Liver (tissue), 8 donors: ENCODE measurements at regions not wholly inside any gene's neighbourhood (a gene's known extent, or its start where the extent isn't known, plus 50 kb on each side); places are given as distances from the start of the nearest gene placed in this dataset.

Source experiments
- DNase-seq: peaks from one replicate; pipeline ENCODE4 v3.0.0-alpha.2; 2017; ENCODE audit warnings: low spot score
- H3K27ac ChIP-seq, 2 donors: one replicate each; pipeline ENCODE4 v1.7.0; 2013; ENCODE audit warnings: inconsistent platforms in 2 of 2, low read length in 2 of 2, control low read depth in 1 of 2, low read depth in 1 of 2, mild to moderate bottlenecking in 1 of 2
- H3K27me3 ChIP-seq, 4 donors: one replicate each; pipeline versions ENCODE4 v1.6.1 to v1.7.0; 2013; ENCODE audit warnings: low read length in 3 of 4, inconsistent platforms in 1 of 4, mild to moderate bottlenecking in 1 of 4, moderate library complexity in 1 of 4; ENCODE audit not compliant: control insufficient read depth in 4 of 4, insufficient read depth in 4 of 4
- H3K36me3 ChIP-seq, 4 donors: one replicate each; pipeline versions ENCODE4 v1.6.1 to v1.7.0; 2013; ENCODE audit warnings: low read length in 3 of 4, mild to moderate bottlenecking in 3 of 4, low read depth in 1 of 4, moderate library complexity in 1 of 4; ENCODE audit not compliant: control insufficient read depth in 4 of 4, insufficient read depth in 3 of 4
- H3K4me1 ChIP-seq, 4 donors: one replicate each; pipeline versions ENCODE4 v1.6.1 to v1.7.0; 2013; ENCODE audit warnings: low read length in 3 of 4, mild to moderate bottlenecking in 3 of 4, moderate library complexity in 1 of 4; ENCODE audit not compliant: control insufficient read depth in 4 of 4, insufficient read depth in 4 of 4
- H3K4me3 ChIP-seq, 3 donors: one replicate each; pipeline versions ENCODE4 v1.6.1 to v1.7.0; 2013; ENCODE audit warnings: low read length in 3 of 3, control low read depth in 1 of 3, low read depth in 1 of 3, mild to moderate bottlenecking in 1 of 3
- H3K9ac ChIP-seq, 2 donors: one replicate each; pipeline ENCODE4 v1.7.0; 2013; ENCODE audit warnings: low read length in 2 of 2, mild to moderate bottlenecking in 2 of 2, moderate library complexity in 2 of 2, control low read depth in 1 of 2, low read depth in 1 of 2
- H3K9me3 ChIP-seq, 4 donors: one replicate each; pipeline versions ENCODE4 v1.6.1 to v1.7.0; 2013; ENCODE audit warnings: low read length in 3 of 4; ENCODE audit not compliant: control insufficient read depth in 4 of 4
- EGR1 ChIP-seq, 2 donors: IDR thresholded peaks; 2 replicates each; pipeline ENCODE4 v1.6.1; 2016 to 2018; ENCODE audit warnings: antibody characterized with exemption in 2 of 2, low read depth in 2 of 2
- FOXA1 ChIP-seq: IDR thresholded peaks from 2 replicates; pipeline ENCODE4 v1.6.1; 2016; ENCODE audit warnings: antibody characterized with exemption
- FOXA2 ChIP-seq: IDR thresholded peaks from 2 replicates; pipeline ENCODE4 v1.6.1; 2016; ENCODE audit warnings: antibody characterized with exemption
- GABPA ChIP-seq, 2 donors: IDR thresholded peaks in 1 of 2; conservative IDR thresholded peaks in 1 of 2; 2 replicates each; pipeline ENCODE4 v1.6.1; 2016; ENCODE audit warnings: antibody characterized with exemption in 2 of 2, mild to moderate bottlenecking in 1 of 2, moderate library complexity in 1 of 2
- HNF4A ChIP-seq, 2 donors: conservative IDR thresholded peaks; 2 replicates each; pipeline ENCODE4 v1.6.1; 2016; ENCODE audit warnings: antibody characterized with exemption in 2 of 2, mild to moderate bottlenecking in 2 of 2
- HNF4G ChIP-seq: IDR thresholded peaks from 2 replicates; pipeline ENCODE4 v1.6.1; 2016; ENCODE audit warnings: antibody characterized with exemption
- JUND ChIP-seq, 2 donors: IDR thresholded peaks; 2 replicates each; pipeline ENCODE4 v1.6.1; 2016; ENCODE audit warnings: antibody characterized with exemption in 2 of 2
- NR2F2 ChIP-seq: IDR thresholded peaks from 2 replicates; pipeline ENCODE4 v1.6.1; 2016; ENCODE audit warnings: antibody characterized with exemption
- RAD21 ChIP-seq, 2 donors: IDR thresholded peaks; 2 replicates each; pipeline ENCODE4 v1.6.1; 2016; ENCODE audit warnings: antibody characterized with exemption in 2 of 2, mild to moderate bottlenecking in 2 of 2
- RXRA ChIP-seq, 2 donors: IDR thresholded peaks; 2 replicates each; pipeline ENCODE4 v1.6.1; 2017 to 2018; ENCODE audit warnings: antibody characterized with exemption in 2 of 2, mild to moderate bottlenecking in 1 of 2
- SP1 ChIP-seq: IDR thresholded peaks from 2 replicates; pipeline ENCODE4 v1.6.1; 2018; ENCODE audit warnings: antibody characterized with exemption, mild to moderate bottlenecking
- TAF1 ChIP-seq: conservative IDR thresholded peaks from 2 replicates; pipeline ENCODE4 v1.6.1; 2016; ENCODE audit warnings: antibody characterized with exemption, mild to moderate bottlenecking
- YY1 ChIP-seq: IDR thresholded peaks from 2 replicates; pipeline ENCODE4 v1.6.1; 2016; ENCODE audit warnings: antibody characterized with exemption, mild to moderate bottlenecking
- WGBS: extraction: QIAGEN DNeasy Blood & Tissue Kit; methylation state at CpG from one replicate; pipeline ENCODE4 v1.1.7; 2013; 5-methylcytosine and 5-hydroxymethylcytosine counted together
- TF ChIP-seq, protein P1 (sequence below): IDR thresholded peaks from 2 replicates; pipeline ENCODE4 v1.6.1; 2016; ENCODE audit warnings: antibody characterized with exemption
- TF ChIP-seq, protein P2 (sequence below): IDR thresholded peaks from 2 replicates; pipeline ENCODE4 v1.6.1; 2016; ENCODE audit warnings: antibody characterized with exemption, mild to moderate bottlenecking
- TF ChIP-seq, protein P3 (sequence below): IDR thresholded peaks from 2 replicates; pipeline ENCODE4 v1.6.1; 2016; ENCODE audit warnings: antibody characterized with exemption
- TF ChIP-seq, protein P4 (sequence below): IDR thresholded peaks from 2 replicates; pipeline ENCODE4 v1.6.1; 2016; ENCODE audit warnings: antibody characterized with exemption
- TF ChIP-seq, protein P5 (sequence below): fragments of 150-350 bp; IDR thresholded peaks from 2 replicates; pipeline ENCODE4 v1.5.1; 2017; ENCODE audit warnings: improper control_type of control experiment, low read depth, low read length; ENCODE audit not compliant: missing input control
- donor health status: healthy.
- donor health status: healthy.
- donor health status: healthy.
- donor health status: healthy.
- donor health status: healthy.

DNA sequence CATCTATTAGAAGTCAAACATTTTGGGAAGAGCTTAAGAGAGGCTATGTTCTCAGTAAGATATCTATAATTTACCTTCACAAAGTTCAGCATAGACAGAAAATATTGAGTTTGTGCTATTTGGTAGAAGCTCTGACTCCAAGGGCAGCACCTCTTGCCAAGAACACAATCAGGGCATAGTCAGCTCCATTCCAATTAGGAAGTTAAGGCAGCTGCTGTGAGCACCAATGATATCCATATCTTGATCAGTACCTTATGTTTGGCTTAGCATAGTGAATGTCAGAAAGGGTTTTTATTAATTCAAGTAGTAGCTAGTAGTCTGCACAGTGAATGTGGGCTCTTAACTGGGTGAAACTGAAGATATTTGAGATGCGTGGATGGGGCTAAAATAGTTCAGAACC lies 86.4 kb upstream of the SPRED2 start:
- Histone ChIP-seq H3K4me1 (no peaks in the 10 kb centered on the region), H3K36me3 (no peaks in the 10 kb centered on the region), H3K9me3 (no peaks in the 10 kb centered on the region), H3K27ac (no peak overlapping the region), H3K9ac (no peak overlapping the region), H3K4me3 (no peak overlapping the region), H3K27me3 (no peaks in the 10 kb centered on the region)
- no peak for DNase-seq
- 100% methylated on average over 1 of the region's 1 CpG for WGBS
- TF ChIP-seq JUND (IDR thresholded peaks at IDR 0.05) (no peak), RXRA (IDR thresholded peaks at IDR 0.05) (no peak), FOXA1 (no peak), TAF1 (no peak), HNF4A (conservative IDR thresholded peaks at IDR 0.05) (no peak), HNF4G (no peak), FOXA2 (no peak), SP1 (no peak), EGR1 (IDR thresholded peaks at IDR 0.05; ENCODE audit: low read depth in 2 of 2) (no peak), NR2F2 (no peak), GABPA (IDR thresholded peaks at IDR 0.05 in 1 of 2, conservative IDR thresholded peaks at IDR 0.05 in 1 of 2) (no peak), RAD21 (IDR thresholded peaks at IDR 0.05) (no peak), YY1 (no peak)
- TF ChIP-seq, protein P1, sequence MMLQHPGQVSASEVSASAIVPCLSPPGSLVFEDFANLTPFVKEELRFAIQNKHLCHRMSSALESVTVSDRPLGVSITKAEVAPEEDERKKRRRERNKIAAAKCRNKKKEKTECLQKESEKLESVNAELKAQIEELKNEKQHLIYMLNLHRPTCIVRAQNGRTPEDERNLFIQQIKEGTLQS = no peak
- TF ChIP-seq, protein P2, sequence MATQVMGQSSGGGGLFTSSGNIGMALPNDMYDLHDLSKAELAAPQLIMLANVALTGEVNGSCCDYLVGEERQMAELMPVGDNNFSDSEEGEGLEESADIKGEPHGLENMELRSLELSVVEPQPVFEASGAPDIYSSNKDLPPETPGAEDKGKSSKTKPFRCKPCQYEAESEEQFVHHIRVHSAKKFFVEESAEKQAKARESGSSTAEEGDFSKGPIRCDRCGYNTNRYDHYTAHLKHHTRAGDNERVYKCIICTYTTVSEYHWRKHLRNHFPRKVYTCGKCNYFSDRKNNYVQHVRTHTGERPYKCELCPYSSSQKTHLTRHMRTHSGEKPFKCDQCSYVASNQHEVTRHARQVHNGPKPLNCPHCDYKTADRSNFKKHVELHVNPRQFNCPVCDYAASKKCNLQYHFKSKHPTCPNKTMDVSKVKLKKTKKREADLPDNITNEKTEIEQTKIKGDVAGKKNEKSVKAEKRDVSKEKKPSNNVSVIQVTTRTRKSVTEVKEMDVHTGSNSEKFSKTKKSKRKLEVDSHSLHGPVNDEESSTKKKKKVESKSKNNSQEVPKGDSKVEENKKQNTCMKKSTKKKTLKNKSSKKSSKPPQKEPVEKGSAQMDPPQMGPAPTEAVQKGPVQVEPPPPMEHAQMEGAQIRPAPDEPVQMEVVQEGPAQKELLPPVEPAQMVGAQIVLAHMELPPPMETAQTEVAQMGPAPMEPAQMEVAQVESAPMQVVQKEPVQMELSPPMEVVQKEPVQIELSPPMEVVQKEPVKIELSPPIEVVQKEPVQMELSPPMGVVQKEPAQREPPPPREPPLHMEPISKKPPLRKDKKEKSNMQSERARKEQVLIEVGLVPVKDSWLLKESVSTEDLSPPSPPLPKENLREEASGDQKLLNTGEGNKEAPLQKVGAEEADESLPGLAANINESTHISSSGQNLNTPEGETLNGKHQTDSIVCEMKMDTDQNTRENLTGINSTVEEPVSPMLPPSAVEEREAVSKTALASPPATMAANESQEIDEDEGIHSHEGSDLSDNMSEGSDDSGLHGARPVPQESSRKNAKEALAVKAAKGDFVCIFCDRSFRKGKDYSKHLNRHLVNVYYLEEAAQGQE = no peak
- TF ChIP-seq, protein P3, sequence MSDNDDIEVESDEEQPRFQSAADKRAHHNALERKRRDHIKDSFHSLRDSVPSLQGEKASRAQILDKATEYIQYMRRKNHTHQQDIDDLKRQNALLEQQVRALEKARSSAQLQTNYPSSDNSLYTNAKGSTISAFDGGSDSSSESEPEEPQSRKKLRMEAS = no peak
- TF ChIP-seq, protein P4, sequence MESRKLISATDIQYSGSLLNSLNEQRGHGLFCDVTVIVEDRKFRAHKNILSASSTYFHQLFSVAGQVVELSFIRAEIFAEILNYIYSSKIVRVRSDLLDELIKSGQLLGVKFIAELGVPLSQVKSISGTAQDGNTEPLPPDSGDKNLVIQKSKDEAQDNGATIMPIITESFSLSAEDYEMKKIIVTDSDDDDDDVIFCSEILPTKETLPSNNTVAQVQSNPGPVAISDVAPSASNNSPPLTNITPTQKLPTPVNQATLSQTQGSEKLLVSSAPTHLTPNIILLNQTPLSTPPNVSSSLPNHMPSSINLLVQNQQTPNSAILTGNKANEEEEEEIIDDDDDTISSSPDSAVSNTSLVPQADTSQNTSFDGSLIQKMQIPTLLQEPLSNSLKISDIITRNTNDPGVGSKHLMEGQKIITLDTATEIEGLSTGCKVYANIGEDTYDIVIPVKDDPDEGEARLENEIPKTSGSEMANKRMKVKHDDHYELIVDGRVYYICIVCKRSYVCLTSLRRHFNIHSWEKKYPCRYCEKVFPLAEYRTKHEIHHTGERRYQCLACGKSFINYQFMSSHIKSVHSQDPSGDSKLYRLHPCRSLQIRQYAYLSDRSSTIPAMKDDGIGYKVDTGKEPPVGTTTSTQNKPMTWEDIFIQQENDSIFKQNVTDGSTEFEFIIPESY = no peak
- TF ChIP-seq, protein P5, sequence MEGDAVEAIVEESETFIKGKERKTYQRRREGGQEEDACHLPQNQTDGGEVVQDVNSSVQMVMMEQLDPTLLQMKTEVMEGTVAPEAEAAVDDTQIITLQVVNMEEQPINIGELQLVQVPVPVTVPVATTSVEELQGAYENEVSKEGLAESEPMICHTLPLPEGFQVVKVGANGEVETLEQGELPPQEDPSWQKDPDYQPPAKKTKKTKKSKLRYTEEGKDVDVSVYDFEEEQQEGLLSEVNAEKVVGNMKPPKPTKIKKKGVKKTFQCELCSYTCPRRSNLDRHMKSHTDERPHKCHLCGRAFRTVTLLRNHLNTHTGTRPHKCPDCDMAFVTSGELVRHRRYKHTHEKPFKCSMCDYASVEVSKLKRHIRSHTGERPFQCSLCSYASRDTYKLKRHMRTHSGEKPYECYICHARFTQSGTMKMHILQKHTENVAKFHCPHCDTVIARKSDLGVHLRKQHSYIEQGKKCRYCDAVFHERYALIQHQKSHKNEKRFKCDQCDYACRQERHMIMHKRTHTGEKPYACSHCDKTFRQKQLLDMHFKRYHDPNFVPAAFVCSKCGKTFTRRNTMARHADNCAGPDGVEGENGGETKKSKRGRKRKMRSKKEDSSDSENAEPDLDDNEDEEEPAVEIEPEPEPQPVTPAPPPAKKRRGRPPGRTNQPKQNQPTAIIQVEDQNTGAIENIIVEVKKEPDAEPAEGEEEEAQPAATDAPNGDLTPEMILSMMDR = no peak
